K562 (cell line): ENCODE measurements at regions not wholly inside any gene's neighbourhood (a gene's known extent, or its start where the extent isn't known, plus 50 kb on each side); places are given as distances from the start of the nearest gene placed in this dataset.
A peak's percentile ranks its signal among the peaks of the same experiment; 100 is the strongest.

Experiments
- CEBPG ChIP-seq, 3 experiments: fragments of 200-800 bp in 1 of 3; sonication (Bioruptor generic) in 1 of 3; sonication (generic) in 1 of 3; formaldehyde crosslinking in 1 of 3; IDR thresholded peaks in 2 of 3; conservative IDR thresholded peaks in 1 of 3; 2 replicates each; pipeline versions ENCODE4 v1.6.1 to v1.8.0; 2016 to 2022; ENCODE audit warnings: missing compliant biosample characterization in 2 of 3, missing genetic modification characterization in 2 of 3, mild to moderate bottlenecking in 1 of 3, missing genetic modification reagents in 1 of 3
- ELF4 ChIP-seq: fragments of 450-650 bp; formaldehyde crosslinking; IDR thresholded peaks from 2 replicates; pipeline ENCODE4 v1.4.0; 2022; ENCODE audit warnings: missing genetic modification characterization
- EP300 ChIP-seq: IDR thresholded peaks from 2 replicates; pipeline ENCODE4 v1.6.1; 2012; ENCODE audit warnings: low read length, improper control_type of control experiment
- FOS ChIP-seq: IDR thresholded peaks from 3 replicates; pipeline ENCODE4 v1.6.1; 2011; ENCODE audit not compliant: insufficient read length; ENCODE audit errors: extremely low read depth
- FOXK1 ChIP-seq: sonication (generic); formaldehyde crosslinking; IDR thresholded peaks from 2 replicates; pipeline ENCODE4 v1.8.0; 2022; ENCODE audit warnings: missing genetic modification reagents, mild to moderate bottlenecking, borderline replicate concordance
- MEF2A ChIP-seq: IDR thresholded peaks from 2 replicates; pipeline ENCODE4 v1.6.1; 2011; ENCODE audit warnings: low read depth, mild to moderate bottlenecking, low read length, moderate library complexity; ENCODE audit not compliant: control insufficient read depth
- NFIC ChIP-seq: fragments of 450-650 bp; IDR thresholded peaks from 2 replicates; pipeline ENCODE4 v1.6.1; 2017; ENCODE audit warnings: mild to moderate bottlenecking, inconsistent platforms
- PTBP1 ChIP-seq: fragments of 200-400 bp; formaldehyde crosslinking; IDR thresholded peaks from 2 replicates; pipeline ENCODE4 v1.6.1; 2017; ENCODE audit warnings: low read depth, low read length
- PTRF ChIP-seq: fragments of 450-650 bp; IDR thresholded peaks from 2 replicates; pipeline ENCODE4 v1.6.1; 2016; ENCODE audit warnings: mild to moderate bottlenecking, missing genetic modification characterization, missing compliant biosample characterization
- RAD21 ChIP-seq, 2 experiments: fragments of 250-450 bp in 1 of 2; fragments of 450-650 bp in 1 of 2; sonication (Bioruptor Pico) in 1 of 2; formaldehyde crosslinking in 1 of 2; IDR thresholded peaks in 1 of 2; conservative IDR thresholded peaks in 1 of 2; 2 replicates each; pipeline versions ENCODE4 v1.4.0 to v1.8.0; 2020 to 2022; ENCODE audit warnings: mild to moderate bottlenecking in 2 of 2, moderate library complexity in 1 of 2
- TCF3 ChIP-seq: sonication (generic); formaldehyde crosslinking; IDR thresholded peaks from 2 replicates; pipeline ENCODE4 v1.4.0; 2020; ENCODE audit warnings: mild to moderate bottlenecking, missing genetic modification reagents
- ZNF239 ChIP-seq: fragments of 250-450 bp; sonication (Bioruptor Pico); IDR thresholded peaks from 2 replicates; pipeline ENCODE4 v1.4.0; 2020; ENCODE audit warnings: mild to moderate bottlenecking
- TF ChIP-seq, protein P1 (sequence below): fragments of 200-800 bp; sonication (Bioruptor generic); IDR thresholded peaks from 2 replicates; pipeline ENCODE4 v1.6.1; 2017; ENCODE audit warnings: missing genetic modification characterization, missing compliant biosample characterization
- TF ChIP-seq, protein P2 (sequence below), 2 experiments: fragments of 450-650 bp in 1 of 2; sonication (generic) in 1 of 2; formaldehyde crosslinking in 1 of 2; IDR thresholded peaks; 2 replicates each; pipeline versions ENCODE4 v1.7.1 to v1.9.0; 2016 to 2022; ENCODE audit warnings: inconsistent platforms in 1 of 2, mild to moderate bottlenecking in 1 of 2, missing genetic modification reagents in 1 of 2
- TF ChIP-seq, protein P3 (sequence below): IDR thresholded peaks from 2 replicates; pipeline ENCODE4 v1.6.1; 2014; ENCODE audit warnings: antibody characterized with exemption

DNA sequence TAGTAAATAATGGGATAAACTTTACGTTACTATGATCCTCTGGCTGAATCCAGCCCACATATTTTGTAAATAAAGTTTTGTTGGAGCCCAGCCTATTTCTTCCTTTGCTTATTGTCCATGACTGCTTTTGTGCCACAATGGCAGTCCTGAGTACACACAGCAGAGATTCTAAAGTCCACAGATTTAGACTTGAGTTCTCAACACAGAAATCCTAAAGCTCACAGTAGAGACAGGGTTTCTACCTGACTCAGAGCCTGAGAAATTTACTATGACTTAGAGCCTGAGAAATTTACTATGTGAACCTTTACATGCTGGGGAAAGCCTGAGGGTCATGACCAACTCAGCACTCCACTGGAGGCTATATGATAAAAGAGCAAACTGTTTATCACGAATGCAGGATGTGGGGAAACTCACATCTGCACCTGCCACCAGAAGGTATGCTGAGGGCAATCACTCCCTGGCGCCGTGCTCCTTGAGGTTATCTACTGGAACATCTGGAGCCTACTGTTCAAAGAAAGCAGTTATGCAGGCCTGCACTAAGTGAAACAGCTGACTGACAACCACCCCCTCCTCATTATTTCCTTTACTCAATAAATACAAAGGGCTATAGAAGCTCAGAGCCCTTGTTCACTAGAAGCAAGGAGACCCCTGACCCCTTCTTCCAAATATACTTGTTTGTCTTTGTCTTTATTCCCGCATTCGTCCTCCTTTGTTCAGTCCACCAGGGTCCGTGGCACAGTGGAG, 52.6 kb upstream of the BICD1 start (continued):
- TF ChIP-seq, protein P1, sequence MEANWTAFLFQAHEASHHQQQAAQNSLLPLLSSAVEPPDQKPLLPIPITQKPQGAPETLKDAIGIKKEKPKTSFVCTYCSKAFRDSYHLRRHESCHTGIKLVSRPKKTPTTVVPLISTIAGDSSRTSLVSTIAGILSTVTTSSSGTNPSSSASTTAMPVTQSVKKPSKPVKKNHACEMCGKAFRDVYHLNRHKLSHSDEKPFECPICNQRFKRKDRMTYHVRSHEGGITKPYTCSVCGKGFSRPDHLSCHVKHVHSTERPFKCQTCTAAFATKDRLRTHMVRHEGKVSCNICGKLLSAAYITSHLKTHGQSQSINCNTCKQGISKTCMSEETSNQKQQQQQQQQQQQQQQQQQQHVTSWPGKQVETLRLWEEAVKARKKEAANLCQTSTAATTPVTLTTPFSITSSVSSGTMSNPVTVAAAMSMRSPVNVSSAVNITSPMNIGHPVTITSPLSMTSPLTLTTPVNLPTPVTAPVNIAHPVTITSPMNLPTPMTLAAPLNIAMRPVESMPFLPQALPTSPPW (CRISPR knock-in tag), result no peak
- TF ChIP-seq RAD21 (CRISPR knock-in tag; conservative IDR thresholded peaks at IDR 0.05 in 1 of 2, IDR thresholded peaks at IDR 0.05 in 1 of 2), result 0 out of 4 replicates have a peak, but pooled peaks of 1 of the 2 experiments have one; percentile 21
- TF ChIP-seq PTRF (tag), result no peak
- TF ChIP-seq, protein P2, sequence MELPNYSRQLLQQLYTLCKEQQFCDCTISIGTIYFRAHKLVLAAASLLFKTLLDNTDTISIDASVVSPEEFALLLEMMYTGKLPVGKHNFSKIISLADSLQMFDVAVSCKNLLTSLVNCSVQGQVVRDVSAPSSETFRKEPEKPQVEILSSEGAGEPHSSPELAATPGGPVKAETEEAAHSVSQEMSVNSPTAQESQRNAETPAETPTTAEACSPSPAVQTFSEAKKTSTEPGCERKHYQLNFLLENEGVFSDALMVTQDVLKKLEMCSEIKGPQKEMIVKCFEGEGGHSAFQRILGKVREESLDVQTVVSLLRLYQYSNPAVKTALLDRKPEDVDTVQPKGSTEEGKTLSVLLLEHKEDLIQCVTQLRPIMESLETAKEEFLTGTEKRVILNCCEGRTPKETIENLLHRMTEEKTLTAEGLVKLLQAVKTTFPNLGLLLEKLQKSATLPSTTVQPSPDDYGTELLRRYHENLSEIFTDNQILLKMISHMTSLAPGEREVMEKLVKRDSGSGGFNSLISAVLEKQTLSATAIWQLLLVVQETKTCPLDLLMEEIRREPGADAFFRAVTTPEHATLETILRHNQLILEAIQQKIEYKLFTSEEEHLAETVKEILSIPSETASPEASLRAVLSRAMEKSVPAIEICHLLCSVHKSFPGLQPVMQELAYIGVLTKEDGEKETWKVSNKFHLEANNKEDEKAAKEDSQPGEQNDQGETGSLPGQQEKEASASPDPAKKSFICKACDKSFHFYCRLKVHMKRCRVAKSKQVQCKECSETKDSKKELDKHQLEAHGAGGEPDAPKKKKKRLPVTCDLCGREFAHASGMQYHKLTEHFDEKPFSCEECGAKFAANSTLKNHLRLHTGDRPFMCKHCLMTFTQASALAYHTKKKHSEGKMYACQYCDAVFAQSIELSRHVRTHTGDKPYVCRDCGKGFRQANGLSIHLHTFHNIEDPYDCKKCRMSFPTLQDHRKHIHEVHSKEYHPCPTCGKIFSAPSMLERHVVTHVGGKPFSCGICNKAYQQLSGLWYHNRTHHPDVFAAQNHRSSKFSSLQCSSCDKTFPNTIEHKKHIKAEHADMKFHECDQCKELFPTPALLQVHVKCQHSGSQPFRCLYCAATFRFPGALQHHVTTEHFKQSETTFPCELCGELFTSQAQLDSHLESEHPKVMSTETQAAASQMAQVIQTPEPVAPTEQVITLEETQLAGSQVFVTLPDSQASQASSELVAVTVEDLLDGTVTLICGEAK (IDR thresholded peaks at IDR 0.05), result peak; percentile 76
- TF ChIP-seq, protein P2 (CRISPR knock-in tag; IDR thresholded peaks at IDR 0.05), result no peak
- no peak for TF ChIP-seq FOXK1 (CRISPR knock-in tag)
- no peak for TF ChIP-seq FOS
- no peak for TF ChIP-seq MEF2A
- TF ChIP-seq ELF4, result no peak
- TF ChIP-seq ZNF239 (CRISPR knock-in tag), result no peak
- TF ChIP-seq CEBPG (CRISPR knock-in tag; IDR thresholded peaks at IDR 0.05), result no peak
- TF ChIP-seq CEBPG (tag; conservative IDR thresholded peaks at IDR 0.05 in 1 of 2, IDR thresholded peaks at IDR 0.05 in 1 of 2), result no peak
- peak; percentile 93 for TF ChIP-seq TCF3 (CRISPR knock-in tag)
- TF ChIP-seq, protein P3, sequence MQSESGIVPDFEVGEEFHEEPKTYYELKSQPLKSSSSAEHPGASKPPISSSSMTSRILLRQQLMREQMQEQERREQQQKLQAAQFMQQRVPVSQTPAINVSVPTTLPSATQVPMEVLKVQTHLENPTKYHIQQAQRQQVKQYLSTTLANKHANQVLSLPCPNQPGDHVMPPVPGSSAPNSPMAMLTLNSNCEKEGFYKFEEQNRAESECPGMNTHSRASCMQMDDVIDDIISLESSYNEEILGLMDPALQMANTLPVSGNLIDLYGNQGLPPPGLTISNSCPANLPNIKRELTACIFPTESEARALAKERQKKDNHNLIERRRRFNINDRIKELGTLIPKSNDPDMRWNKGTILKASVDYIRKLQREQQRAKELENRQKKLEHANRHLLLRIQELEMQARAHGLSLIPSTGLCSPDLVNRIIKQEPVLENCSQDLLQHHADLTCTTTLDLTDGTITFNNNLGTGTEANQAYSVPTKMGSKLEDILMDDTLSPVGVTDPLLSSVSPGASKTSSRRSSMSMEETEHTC, result no peak
- no peak for TF ChIP-seq PTBP1
- TF ChIP-seq EP300, result peak; percentile 88
- TF ChIP-seq NFIC, result peak; percentile 83
